HG03175 (cell line): ENCODE measurements at regions not wholly inside any gene's neighbourhood (a gene's known extent, or its start where the extent isn't known, plus 50 kb on each side); places are given as distances from the start of the nearest gene placed in this dataset.
"Not testable (repeated sequence)": the region's sequence is repeated elsewhere in the genome, so short reads cannot be mapped to it uniquely, and the experiment has no call there.

Experiments
- ATAC-seq: cut with Tn5 transposase; IDR thresholded peaks from one replicate; pipeline ENCODE4 v1.9.1; 2021; ENCODE audit warnings: mild to moderate bottlenecking, moderate library complexity; ENCODE audit not compliant: unreplicated experiment

DNA sequence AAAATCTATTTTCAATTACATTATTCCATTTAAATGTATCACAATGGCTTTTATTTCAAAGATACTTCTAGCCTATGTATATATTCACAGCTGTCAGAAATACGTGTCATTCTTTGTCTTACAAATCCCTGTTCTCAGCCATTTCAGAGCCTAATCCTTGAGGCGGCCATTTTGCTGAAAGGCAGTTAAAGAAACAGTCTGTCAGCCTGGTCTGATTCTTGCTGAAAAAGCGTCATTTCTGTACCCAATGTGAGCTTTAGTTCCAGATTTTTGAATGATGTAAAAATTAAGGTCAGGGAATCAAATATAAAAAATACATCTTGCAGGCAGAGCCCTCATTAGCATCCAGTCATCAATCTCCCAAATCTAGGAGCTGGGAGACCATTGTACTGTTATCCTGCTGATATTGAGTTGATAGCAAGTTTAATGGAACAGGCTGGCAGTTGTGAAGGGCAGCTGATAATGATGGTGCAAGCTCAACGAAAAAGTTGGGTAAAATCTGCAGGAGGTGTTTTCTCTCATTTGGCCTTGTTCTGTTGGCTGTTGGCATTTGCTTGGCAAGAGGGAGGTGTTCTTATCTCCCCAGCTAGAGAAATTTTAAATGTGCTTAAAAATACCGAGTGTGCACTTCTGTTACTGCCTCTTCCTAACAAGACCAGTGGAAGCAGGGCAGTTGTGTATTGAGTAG is 314.8 kb downstream of the SOX4 start:
- ATAC-seq, result no peak

DNA sequence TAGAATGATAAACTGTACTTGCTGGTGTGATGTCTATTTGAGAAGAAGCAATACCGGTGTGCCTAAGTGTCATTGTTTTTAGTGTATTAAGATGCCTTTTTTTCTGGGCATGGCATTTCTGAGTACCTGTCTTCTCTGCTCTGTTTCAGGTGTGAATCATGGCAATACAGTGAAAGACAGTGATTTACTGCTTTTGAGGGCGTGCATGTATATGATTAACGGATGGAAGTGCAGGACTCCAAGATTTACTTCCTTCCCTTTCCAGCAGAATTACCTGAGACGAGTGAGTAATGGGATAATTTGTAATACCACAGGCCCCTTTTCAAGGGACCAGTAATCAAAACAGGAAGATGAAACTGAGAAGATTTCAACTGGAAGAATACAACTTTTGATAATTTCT is 315.8 kb downstream of the SOX4 start:
- ATAC-seq, result no peak

DNA sequence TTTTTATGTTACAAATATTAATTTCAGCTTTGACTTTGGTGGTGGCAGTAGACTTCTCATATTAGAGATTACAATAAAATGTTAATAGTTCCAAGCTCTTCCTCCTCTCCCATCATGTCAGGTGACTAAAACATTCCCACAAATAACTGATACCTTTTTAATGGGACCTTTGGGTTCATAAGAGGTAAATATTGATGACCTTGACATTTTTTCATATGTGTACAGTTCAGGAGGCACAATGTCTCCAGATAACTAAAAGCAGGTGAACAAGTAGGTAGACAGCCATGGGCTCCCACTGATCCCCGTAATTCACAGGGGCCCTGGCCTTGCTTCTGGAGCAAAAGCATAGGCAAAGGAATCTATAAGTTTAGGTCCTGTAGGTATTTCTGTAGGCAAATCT is 317.7 kb downstream of the SOX4 start:
- ATAC-seq, result no peak

DNA sequence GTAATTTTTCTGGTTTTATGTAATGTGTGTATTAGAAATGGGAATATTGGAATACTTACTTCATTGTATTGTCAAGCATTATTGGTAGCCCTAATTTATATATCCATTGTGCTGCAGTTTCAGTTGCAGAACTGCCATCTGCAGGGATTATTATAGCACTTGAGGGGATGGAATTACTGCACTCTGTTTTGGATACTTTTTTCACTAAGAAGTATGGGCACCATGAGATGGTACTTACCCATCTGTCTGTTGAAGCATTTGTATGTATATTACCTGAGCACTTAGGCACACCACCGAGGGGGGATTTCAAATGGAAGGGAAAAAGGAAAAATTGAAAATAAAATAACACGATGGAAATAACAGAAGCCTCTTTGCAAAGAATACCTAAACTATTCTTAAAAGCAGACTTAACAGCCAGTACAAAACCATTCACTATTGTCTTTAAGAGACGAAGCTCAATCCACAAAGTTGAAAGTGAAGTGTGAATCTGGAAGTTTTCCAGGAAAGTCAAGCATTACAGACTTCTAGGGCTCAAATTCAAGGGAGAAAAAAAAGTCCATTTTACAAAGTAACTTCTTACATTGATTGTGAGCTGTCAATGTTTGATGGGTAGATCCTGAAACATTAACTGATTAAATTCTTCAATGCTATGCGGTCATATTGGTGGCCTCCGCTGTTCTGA is 318.7 kb downstream of the SOX4 start:
- ATAC-seq, result no peak

DNA sequence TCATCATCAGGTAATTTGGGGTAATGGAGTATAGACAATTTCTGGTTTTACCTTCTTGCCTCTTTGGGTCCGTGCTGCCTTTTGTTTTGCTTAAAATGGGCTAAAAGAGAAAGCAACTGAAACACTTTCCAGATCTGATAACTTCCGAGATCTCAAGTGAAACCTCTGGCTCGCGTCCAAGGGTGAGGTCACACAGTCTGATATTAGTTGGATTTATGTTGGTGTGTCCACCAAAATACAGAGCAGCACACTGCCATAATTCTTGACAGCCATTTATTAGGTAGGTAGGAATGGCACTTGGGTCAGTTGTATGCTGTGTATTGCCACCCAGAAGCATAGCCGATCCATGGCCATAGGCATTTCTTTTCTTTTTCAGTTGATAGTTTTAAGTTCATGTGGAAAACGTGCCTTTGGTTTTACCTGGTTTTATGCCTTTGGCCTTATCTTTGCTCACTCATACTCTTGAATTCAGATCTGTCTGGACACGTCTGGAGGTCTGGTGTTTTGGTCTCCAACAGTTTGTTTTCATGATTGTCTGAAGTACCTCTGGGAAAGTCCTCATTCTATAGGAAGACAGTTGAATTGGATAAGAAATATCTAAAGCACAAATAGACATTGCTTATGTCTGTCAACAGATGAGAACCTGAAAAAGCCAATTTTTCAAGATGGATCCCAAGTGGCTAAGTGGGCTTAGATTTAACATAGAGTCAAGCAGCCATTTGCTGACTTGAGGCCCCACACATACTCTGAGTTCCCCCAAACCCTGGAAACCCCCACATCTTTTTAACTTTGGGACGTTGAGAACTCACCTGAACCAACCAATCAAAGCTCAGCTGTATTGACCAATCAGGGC is 320.8 kb downstream of the SOX4 start:
- peak; percentile 69 for ATAC-seq

DNA sequence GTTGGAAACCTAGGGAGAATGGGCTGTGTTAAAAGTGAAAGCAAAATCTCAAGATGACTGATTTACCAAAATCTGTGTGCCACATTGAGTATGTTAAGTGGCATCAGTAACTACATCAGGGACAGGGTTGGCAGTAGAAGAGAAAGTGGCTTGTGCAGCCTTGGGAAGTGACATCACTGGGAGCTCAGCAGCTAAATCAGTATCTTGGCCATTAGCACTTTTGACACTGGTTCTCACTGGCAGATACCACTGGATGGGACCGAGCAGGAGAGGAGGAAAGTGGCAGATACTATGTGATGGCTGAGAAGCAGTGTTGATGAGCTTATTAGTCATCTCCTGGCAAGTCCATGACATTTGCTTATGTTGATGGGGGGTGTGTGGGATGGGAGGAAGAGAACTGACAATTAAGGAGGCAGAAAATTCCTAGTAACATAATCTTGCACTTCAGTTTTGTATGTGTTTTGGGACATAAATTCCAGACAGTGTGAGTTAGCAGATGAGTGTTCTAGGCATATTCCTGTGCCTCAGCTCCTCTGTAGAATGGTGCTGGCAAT is 322.2 kb downstream of the SOX4 start:
- no peak for ATAC-seq

DNA sequence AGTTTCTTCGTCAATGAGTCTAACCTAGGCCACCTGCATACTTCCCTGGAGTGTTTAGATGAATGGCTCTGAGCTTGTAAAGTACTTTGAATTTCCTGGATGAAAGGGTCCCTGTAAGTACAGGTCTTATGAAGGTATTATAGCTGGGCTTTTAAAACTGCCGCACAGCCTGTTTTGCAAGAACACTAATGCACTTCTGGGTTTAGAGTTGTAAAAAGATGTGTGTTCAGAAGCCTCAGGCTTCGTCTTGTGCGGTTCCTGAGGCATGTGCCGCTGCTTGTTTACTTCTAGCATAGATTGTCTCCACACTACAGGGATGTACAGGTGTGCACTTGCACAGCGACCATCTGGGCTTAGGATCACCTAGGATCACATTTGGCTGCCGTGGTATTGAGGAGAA is 324.5 kb downstream of the SOX4 start:
- no peak for ATAC-seq

DNA sequence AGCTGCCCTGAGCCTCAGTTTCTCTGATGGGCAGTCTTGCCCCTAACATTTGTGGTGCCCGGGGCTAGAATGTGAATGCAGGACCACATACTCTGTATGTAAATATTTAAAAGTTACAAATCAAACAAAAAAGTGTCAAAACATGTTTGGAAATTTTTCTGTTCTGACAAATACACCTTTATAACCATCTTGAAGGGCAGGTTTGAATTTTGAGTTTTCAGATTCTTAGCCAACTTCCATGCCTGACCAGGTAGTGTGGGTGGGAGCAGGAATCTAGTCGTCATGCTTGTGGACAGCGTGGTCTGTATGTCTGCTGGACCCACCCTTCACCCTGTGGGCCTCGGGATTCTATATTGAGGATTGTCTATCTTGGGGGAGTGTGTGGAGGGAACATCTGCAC is 325.1 kb downstream of the SOX4 start:
- ATAC-seq, result no peak

DNA sequence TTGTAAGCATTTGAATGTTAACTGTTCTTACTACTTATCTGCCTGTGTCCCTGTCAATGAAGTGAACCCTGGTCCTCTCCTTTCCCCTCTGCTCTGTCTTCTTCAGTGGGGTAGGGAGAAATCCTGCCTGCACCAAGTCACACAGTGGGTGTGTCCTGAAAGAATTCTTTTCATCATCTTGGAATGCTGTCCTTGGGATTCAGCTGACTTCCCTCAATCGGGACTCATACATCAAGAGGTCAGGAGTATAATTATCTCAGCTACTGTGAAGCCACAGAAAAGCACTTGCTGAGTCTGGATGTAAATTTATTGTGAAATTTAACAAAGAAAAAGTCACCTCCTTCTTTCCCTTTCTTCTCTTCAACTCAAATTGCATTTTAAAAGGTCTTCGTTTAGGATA is 328.5 kb downstream of the SOX4 start:
- no peak for ATAC-seq

DNA sequence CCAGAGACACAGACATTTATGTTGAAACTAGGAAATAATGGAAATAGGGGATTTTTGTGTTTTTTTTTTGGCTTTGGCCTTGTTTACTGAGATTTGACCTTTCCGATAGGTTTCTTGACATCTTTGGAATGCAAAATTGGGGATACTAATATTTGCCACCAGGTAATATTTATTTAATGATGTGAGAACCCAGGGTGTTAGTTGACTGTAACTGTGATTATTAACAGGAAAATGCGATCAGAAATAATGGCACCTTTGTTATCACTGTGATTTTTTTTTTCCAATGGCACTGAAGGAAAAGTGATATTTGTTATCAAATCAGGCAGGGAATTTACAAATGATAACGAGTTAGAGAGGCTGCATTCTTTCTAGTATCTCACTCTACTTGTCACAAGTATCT is 330.5 kb downstream of the SOX4 start:
- ATAC-seq, result no peak

DNA sequence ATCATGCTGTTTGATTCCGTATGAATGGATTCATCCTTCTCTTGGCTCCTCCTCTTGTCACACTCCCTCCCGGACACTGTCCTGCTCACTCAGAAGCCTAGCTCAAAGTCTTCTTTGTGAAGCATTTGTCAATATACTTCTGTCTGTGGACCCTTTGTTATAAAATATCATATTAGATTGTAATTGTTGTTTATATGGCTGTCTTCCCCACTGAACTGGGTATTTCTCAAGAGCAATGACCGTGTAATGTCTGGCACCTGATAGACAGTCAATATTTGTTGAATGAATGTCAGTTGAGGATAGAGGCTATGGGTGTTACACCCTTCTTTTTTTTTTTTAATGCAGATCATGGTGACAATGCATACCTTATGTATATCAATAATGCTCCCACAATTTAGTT is 335.3 kb downstream of the SOX4 start:
- ATAC-seq, result no peak

DNA sequence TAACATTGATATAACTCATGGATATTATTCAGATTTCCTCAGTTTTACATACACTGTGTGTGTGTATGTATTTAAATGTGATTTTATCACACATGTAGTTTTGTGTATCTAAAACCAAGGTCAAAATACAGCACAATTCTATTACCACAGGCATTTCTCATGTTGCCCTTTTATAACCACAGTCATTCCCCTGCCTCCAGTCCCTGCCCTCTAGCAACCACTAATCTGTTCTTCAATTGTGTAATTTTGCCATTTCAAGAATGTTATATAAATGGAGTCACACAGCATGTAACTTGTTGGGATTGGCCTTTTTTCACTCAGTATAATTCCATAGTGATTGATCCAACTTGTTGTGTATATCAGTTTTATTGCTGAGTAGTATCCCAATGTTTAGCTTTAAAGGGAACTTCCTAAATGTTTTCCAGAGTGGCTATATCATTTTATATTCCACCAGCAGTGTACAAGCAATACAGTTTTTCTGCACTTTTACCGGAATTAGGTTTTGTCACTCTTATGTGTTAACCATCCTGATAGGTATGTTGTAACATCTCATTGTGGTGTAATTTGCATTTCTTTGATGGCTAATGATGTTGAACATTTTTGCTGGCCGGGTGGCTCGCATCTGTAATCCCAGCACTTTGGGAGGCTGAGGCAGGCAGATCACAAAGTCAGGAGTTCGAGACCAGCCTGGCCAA is 338.2 kb downstream of the SOX4 start:
- no peak for ATAC-seq

DNA sequence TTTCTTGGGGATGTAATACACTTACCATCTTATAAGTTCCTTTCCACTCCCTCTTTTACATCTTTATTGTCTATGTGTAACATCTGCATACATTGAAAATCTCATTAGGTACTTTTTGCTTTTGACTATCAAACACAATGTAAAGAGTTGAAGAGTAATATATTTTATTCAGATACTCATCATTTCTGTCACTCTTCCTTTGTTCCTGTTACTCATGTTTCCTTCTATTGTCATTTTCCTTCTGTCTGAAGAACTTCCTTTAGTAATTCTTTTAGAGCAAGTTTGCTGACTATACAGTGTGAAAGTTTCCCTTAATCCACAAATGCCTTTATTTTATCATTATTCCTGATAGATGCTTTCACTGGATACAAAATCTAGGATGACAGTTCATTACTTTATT is 339.8 kb downstream of the SOX4 start:
- no peak for ATAC-seq

DNA sequence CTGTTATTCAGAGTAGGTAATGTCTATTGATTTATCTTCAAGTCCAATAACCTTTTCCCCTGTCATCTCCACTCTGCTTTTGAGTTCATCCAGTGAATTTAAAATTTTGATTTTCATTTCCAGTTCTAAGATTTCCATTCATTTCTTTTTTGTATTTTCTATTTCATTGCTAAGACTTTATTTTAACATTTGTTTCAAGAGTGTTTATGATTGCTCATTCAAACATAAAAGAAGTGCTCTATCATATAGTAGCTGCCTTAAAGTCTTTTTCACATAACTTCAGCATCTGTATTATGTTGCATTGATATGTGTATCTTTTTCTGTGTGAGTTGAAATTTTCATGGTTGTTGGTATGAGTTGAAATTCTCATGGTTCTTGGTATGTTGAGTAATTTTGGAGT is 341.6 kb downstream of the SOX4 start:
- no peak for ATAC-seq

DNA sequence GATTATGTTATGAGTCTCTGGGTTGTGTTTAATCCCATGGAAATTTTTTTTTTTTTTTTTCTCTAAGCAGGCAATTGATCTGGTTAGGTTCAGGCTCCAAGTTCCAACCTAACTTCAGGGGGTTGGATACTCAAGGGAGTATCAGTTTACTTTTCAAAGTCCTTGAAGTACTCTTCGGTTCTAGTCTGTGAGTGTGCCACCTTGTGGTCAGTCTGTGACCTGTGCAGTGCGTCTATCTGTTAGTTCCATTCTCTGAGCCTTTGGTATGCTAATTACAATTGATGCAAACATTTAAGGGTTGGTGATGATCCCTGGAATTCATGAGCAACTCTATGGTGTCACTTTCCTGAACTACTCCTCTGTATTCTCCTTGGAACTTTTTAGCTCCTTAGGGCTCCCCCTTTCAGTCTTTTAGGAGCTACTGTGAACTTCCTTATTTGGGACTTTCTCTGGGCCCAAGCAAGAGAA is 342.0 kb downstream of the SOX4 start:
- peak; percentile 75 for ATAC-seq

DNA sequence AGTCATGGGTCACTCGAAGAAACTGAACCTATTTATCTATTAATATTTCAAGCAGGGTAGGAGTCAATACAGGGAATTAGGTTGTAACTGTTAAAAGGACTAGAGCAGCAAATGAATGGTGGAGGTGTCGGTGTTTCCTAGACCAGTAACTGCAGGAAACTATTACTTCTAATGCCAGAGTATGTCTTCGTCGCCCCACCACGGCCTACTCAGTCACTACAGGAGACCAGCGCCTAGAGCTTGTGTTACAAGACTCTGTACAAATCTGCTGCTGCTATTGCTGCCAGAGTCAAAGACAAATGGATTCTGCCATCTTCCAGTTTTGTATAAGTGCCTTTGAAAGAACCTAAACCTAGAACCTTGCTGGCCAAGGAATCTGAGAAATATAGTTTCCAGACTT is 343.9 kb downstream of the SOX4 start:
- no peak for ATAC-seq

DNA sequence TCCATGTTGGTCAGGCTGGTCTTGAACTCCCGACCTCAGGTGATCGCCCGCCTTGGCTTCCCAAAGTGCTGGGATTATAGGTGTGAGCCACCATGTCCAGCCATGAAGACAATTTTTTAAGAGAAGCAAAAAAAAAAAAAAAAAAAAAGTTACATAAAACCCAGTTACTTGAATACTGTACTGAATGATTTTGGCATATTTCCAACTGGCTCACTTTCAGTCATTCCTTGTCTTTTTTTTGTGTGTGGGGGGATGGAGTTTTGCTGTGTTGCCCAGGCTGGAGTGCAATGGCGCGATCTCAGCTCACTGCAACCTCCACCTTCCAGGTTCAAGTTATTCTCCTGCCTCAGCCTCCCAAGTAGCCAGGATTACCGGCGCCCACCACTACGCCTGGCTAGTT is 345.5 kb downstream of the SOX4 start:
- not testable (repeated sequence) for ATAC-seq

DNA sequence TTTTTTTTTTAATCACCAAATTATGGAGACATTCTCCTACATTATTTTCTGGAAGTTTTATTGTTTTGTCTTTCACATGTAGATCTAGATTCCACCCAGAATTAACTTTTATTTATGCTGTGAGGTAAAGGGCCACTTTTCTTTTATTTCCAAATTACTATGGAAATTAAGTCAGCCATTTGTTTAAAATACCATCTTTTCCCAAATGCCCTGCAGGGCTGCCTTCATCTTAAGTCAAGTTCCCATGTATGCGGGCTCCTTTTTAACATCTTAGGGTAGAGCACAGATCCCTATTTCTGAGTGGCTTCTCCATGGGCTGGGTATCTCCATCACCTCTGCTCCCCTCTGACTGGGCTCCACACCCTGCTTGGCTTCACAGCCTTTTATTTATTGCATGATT is 348.4 kb downstream of the SOX4 start:
- ATAC-seq, result no peak

DNA sequence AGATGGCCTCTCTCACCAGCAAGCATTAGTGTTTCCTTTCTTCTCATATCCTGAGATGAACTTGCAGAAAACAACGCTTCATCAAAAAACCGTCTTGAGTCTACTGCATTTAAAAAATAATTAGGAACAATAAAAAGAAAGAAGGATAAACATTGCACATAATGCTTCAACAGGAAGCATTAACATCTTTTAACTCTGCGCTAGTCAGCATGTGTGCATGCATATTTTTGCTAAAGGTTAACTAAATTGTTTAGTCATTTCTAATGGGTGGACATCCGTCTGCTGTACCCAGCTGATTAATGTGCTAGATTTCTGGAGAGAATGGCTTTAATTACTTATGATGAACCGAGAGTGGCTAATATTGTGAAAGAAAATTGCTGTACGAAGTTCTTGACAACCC is 349.3 kb downstream of the SOX4 start:
- ATAC-seq, result no peak

DNA sequence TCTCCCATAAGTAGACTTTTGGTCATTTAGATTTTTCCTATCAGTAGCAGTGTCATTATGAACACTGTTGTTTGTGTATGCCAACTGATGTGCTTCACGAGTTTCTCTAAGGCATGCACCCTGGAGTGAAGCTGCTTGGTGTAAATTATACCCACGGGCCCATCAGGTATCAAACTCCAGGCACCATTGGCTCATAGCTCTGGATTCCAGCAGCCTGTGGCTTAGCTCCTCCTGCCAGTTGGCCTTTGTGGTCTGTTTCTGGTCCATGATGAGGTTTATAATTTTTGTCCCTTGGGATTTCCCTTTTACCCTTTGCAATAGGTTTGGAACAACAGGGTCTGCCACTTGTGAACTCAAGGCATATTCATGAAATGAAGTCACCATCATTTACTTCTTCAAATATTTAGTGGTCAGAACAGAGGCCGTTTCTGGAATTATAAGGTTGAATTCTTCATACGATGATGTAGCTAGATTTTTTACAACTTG is 350.5 kb downstream of the PRL start:
- ATAC-seq, result no peak

DNA sequence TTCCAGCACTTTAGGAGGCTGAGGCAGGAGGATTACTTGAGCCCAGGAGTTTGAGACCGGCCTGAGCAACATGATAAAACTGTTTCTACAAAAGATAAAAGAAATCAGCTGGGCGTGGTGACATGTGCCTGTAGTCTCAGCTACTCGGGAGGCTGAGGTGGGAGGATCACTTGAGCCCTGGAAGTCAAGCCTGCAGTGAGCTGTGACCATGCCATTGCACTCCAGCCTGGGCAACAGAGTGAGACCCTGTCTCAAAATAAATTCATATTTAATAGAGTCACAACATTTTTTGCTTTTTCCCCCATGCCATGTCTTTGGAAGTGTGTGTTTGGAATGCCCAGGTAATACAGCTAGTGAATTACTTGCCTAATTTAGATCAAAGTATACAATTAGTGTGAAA is 349.6 kb downstream of the PRL start:
- not testable (repeated sequence) for ATAC-seq
